ENCODE measurements at regions not wholly inside any gene's neighbourhood (a gene's known extent, or its start where the extent isn't known, plus 50 kb on each side); places are given as distances from the start of the nearest gene placed in this dataset.

DNA sequence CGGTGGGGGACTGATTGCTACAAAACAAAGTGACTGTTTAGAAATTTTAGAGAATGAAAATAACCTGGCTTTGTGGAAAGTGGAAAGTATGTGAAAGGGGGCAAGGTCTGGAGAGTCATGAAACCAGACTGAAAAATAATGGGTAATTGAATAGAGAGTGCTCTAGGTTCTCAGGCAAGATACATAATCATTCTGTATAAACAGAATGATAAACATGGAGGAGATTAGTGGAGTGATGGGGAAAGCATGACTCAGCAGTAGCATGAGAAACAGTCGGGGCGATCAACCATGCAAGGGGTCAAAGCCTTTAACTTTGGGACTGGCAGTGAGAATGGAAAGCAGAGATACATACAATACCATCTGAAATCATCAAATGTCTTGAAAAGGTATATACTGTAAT, 332.5 kb downstream of the CCER1 start:
- intact Hi-C loops (cut with micrococcal nuclease; ENCODE audit: unreplicated experiment), result no loop called here
- Mint-ChIP-seq H3K27ac (ENCODE audit: unreplicated experiment) (no peak overlapping the region), H3K9me3 (ENCODE audit: low read depth, unreplicated experiment) (peaks cover 19% of the 10 kb centered on the region), H3K4me3 (ENCODE audit: low read depth, unreplicated experiment) (no peak overlapping the region), H3K27me3 (ENCODE audit: unreplicated experiment) (no peaks in the 10 kb centered on the region), H3K4me1 (ENCODE audit: low read depth, unreplicated experiment) (no peaks in the 10 kb centered on the region), H3K36me3 (ENCODE audit: insufficient read depth, unreplicated experiment) (no peaks in the 10 kb centered on the region)
- DNase-seq, result no peak
- TF ChIP-seq, protein P1, sequence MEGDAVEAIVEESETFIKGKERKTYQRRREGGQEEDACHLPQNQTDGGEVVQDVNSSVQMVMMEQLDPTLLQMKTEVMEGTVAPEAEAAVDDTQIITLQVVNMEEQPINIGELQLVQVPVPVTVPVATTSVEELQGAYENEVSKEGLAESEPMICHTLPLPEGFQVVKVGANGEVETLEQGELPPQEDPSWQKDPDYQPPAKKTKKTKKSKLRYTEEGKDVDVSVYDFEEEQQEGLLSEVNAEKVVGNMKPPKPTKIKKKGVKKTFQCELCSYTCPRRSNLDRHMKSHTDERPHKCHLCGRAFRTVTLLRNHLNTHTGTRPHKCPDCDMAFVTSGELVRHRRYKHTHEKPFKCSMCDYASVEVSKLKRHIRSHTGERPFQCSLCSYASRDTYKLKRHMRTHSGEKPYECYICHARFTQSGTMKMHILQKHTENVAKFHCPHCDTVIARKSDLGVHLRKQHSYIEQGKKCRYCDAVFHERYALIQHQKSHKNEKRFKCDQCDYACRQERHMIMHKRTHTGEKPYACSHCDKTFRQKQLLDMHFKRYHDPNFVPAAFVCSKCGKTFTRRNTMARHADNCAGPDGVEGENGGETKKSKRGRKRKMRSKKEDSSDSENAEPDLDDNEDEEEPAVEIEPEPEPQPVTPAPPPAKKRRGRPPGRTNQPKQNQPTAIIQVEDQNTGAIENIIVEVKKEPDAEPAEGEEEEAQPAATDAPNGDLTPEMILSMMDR (IDR thresholded peaks at IDR 0.05; ENCODE audit: unreplicated experiment), result no peak
- no TSS peak for BruUV-seq (replicated peaks)
- CTCF ChIA-PET, result no interaction called here

DNA sequence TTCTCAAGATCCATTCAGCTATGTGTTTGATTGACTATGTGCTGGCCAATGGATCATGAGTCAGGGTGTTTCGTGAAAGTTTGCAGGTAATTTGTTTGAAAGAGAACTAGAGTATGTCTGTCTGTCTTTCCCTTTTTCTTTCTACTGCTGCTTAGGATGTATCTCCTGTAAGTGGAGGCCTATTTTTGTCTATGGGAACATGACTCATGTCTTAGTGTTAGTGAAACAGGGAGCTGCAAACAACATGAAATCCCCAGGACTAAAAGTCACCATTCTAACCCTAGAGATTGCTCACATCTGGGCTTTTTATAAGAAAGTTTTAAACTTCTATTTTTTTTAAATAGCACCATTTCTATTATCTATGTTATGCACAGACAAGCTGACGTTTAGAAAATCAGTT, 333.0 kb downstream of the CCER1 start:
- Mint-ChIP-seq H3K9me3 (ENCODE audit: low read depth, unreplicated experiment) (peaks cover 16% of the 10 kb centered on the region), H3K36me3 (ENCODE audit: insufficient read depth, unreplicated experiment) (no peaks in the 10 kb centered on the region), H3K4me3 (ENCODE audit: low read depth, unreplicated experiment) (no peak overlapping the region), H3K27me3 (ENCODE audit: unreplicated experiment) (no peaks in the 10 kb centered on the region), H3K27ac (ENCODE audit: unreplicated experiment) (no peak overlapping the region), H3K4me1 (ENCODE audit: low read depth, unreplicated experiment) (no peaks in the 10 kb centered on the region)
- CTCF ChIA-PET, result no interaction called here
- intact Hi-C loops (cut with micrococcal nuclease; ENCODE audit: unreplicated experiment), result no loop called here
- no peak for DNase-seq
- TF ChIP-seq, protein P1 (IDR thresholded peaks at IDR 0.05; ENCODE audit: unreplicated experiment), result no peak
- BruUV-seq (replicated peaks), result no TSS peak

DNA sequence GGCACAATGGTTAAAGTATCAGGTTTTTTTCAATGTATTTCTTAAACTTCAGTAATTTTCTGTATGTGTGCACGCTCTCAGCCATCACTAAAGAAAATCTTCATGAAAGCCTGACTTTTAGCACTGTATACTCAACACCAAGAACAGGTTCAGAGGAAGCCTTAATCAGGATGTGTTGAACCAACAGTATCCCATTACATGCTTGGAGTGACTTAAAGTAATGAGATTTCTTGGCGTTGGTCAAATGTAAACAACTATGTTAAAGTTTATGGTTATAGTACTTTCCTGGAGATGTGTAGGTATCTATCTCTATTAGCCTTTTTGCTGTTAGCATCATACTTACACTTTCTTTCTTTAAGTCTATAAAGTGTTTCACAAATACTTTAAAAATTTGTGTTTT, 335.0 kb downstream of the CCER1 start:
- intact Hi-C loops (cut with micrococcal nuclease; ENCODE audit: unreplicated experiment), result no loop called here
- no peaks in the 10 kb centered on the region for H3K4me1 Mint-ChIP-seq (ENCODE audit: low read depth, unreplicated experiment)
- no peaks in the 10 kb centered on the region for H3K27me3 Mint-ChIP-seq (ENCODE audit: unreplicated experiment)
- CTCF ChIA-PET, result interaction anchor here (0.7 kb wide), 1 partner anchor 1164 kb away, joined by 4 read pairs; no protein-coding TSS in a partner anchor
- TF ChIP-seq, protein P1 (IDR thresholded peaks at IDR 0.05; ENCODE audit: unreplicated experiment), result no peak
- DNase-seq, result no peak
- H3K36me3 Mint-ChIP-seq (ENCODE audit: insufficient read depth, unreplicated experiment), result no peaks in the 10 kb centered on the region
- no peak overlapping the region for H3K27ac Mint-ChIP-seq (ENCODE audit: unreplicated experiment)
- peaks cover 13% of the 10 kb centered on the region for H3K9me3 Mint-ChIP-seq (ENCODE audit: low read depth, unreplicated experiment)
- no TSS peak for BruUV-seq (replicated peaks)
- no peak overlapping the region for H3K4me3 Mint-ChIP-seq (ENCODE audit: low read depth, unreplicated experiment)

DNA sequence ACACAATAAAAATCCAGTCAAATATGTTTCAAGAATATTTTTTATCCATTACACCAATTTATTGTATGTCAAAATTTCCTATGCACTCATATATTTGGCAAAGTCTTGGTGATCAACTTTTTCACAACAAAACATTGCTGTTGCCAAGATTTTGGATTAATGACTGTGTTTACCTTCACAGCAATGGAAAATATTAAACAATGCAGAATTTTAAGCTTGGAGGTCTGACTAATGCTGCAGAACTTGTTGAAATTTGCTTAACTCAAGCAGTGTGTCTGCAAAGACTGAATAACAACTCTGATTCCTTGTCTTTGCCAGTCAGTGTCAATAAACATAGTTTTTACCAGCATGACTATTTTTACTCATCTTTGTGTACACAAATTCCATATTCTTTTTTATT, 336.4 kb downstream of the CCER1 start:
- Mint-ChIP-seq H3K27ac (ENCODE audit: unreplicated experiment) (no peak overlapping the region), H3K27me3 (ENCODE audit: unreplicated experiment) (no peaks in the 10 kb centered on the region), H3K9me3 (ENCODE audit: low read depth, unreplicated experiment) (peaks cover 10% of the 10 kb centered on the region), H3K4me3 (ENCODE audit: low read depth, unreplicated experiment) (no peak overlapping the region), H3K4me1 (ENCODE audit: low read depth, unreplicated experiment) (no peaks in the 10 kb centered on the region), H3K36me3 (ENCODE audit: insufficient read depth, unreplicated experiment) (no peaks in the 10 kb centered on the region)
- BruUV-seq (replicated peaks), result no TSS peak
- DNase-seq, result no peak
- TF ChIP-seq, protein P1 (IDR thresholded peaks at IDR 0.05; ENCODE audit: unreplicated experiment), result no peak
- intact Hi-C loops (cut with micrococcal nuclease; ENCODE audit: unreplicated experiment), result no loop called here
- CTCF ChIA-PET, result no interaction called here

DNA sequence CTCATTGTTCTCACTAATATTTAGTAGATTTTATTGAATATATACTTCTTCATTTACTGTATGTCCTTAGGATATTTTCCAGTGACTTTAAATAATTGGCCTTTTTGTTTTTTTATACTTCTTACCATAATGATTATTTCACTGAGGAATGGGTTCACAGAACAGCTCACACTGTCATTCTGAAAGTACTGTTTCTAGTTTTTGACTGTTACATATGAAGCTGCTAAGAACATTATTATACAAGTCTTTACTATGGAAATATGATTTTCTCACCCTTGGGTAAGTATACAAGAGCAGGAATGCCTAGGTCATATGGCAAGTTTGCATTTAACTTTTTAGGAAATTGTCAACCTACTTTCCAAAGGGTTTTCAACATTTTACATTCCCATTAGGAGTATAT, 343.1 kb downstream of the CCER1 start:
- H3K36me3 Mint-ChIP-seq (ENCODE audit: insufficient read depth, unreplicated experiment), result no peaks in the 10 kb centered on the region
- no peaks in the 10 kb centered on the region for H3K27me3 Mint-ChIP-seq (ENCODE audit: unreplicated experiment)
- no peak overlapping the region for H3K27ac Mint-ChIP-seq (ENCODE audit: unreplicated experiment)
- intact Hi-C loops (cut with micrococcal nuclease; ENCODE audit: unreplicated experiment), result no loop called here
- TF ChIP-seq, protein P1 (IDR thresholded peaks at IDR 0.05; ENCODE audit: unreplicated experiment), result no peak
- CTCF ChIA-PET, result no interaction called here
- no peak for DNase-seq
- H3K9me3 Mint-ChIP-seq (ENCODE audit: low read depth, unreplicated experiment), result peaks cover 7% of the 10 kb centered on the region
- BruUV-seq (replicated peaks), result no TSS peak
- H3K4me1 Mint-ChIP-seq (ENCODE audit: low read depth, unreplicated experiment), result no peaks in the 10 kb centered on the region
- no peak overlapping the region for H3K4me3 Mint-ChIP-seq (ENCODE audit: low read depth, unreplicated experiment)
